Thoracic aorta (tissue), 2 donors: ENCODE measurements at regions not wholly inside any gene's neighbourhood (a gene's known extent, or its start where the extent isn't known, plus 50 kb on each side); places are given as distances from the start of the nearest gene placed in this dataset.

Experiments used
- ATAC-seq: fragments of 150-250 bp; one replicate; pipeline ENCODE4 v1.8.0; 2017; ENCODE audit warnings: low read depth; ENCODE audit not compliant: insufficient number of reproducible peaks, low FRiP score
- DNase-seq: peaks from one replicate; pipeline ENCODE4 v3.0.0-alpha.2; 2020; ENCODE audit warnings: low spot score
- H3K27ac ChIP-seq, 2 donors: fragments of 200-600 bp; sonication (generic); 1 replicate in 1 of 2; 2 replicates in 1 of 2; pipeline ENCODE4 v1.5.1; 2016; ENCODE audit warnings: mild to moderate bottlenecking in 2 of 2, moderate library complexity in 2 of 2
- H3K27me3 ChIP-seq: fragments of 200-600 bp; sonication (generic); replicated peaks from 2 replicates; pipeline ENCODE4 v1.6.0; 2016; ENCODE audit warnings: mild to moderate bottlenecking; ENCODE audit not compliant: insufficient read depth
- H3K36me3 ChIP-seq: fragments of 200-600 bp; sonication (generic); one replicate; pipeline ENCODE4 v1.5.1; 2016
- H3K4me1 ChIP-seq, 2 donors: fragments of 200-600 bp; sonication (generic); 1 replicate in 1 of 2; 2 replicates in 1 of 2; pipeline versions ENCODE4 v1.5.1 to v1.6.0; 2016; ENCODE audit warnings: low read depth in 2 of 2, mild to moderate bottlenecking in 1 of 2; ENCODE audit not compliant: control insufficient read depth in 1 of 2
- H3K4me3 ChIP-seq: fragments of 200-600 bp; sonication (generic); 2 replicates; pipeline ENCODE4 v1.5.1; 2016; ENCODE audit warnings: mild to moderate bottlenecking
- H3K9me3 ChIP-seq: fragments of 200-600 bp; sonication (generic); 2 replicates; pipeline ENCODE4 v1.5.1; 2016
- TF ChIP-seq, protein P1 (sequence below): fragments of 200-600 bp; sonication (generic); IDR thresholded peaks from one replicate; pipeline ENCODE4 v1.5.1; 2019; ENCODE audit warnings: antibody characterized with exemption

DNA sequence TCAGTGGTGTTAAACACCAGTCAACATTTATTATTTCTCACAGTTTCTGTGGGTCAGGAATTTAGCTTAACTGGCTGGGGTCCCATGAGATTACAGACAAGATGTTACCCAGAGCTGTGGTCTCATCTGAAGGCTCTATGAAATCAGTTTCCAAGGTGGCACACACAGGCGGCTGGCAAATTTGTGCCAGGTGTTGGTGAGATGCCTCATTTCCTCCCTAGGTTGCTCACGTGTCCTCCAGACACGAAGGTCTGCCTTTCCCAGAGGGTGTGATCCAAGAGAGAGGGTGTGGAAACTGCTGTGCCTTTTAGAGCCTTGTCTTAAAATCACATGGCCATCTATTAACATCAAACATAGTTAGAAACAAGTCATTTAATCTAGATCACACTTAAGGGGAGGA is 209.0 kb downstream of the JCAD start:
- no peak for ATAC-seq
- H3K4me3 ChIP-seq, result no peak overlapping the region
- no peak for DNase-seq
- H3K4me1 ChIP-seq, result peaks cover 11 to 35% of the 10 kb centered on the region in 2 donors
- H3K36me3 ChIP-seq, result no peaks in the 10 kb centered on the region
- H3K27ac ChIP-seq, result peak overlapping the region; percentile 80 to 85
- no peaks in the 10 kb centered on the region for H3K9me3 ChIP-seq
- H3K27me3 ChIP-seq, result no peaks in the 10 kb centered on the region
- TF ChIP-seq, protein P1, sequence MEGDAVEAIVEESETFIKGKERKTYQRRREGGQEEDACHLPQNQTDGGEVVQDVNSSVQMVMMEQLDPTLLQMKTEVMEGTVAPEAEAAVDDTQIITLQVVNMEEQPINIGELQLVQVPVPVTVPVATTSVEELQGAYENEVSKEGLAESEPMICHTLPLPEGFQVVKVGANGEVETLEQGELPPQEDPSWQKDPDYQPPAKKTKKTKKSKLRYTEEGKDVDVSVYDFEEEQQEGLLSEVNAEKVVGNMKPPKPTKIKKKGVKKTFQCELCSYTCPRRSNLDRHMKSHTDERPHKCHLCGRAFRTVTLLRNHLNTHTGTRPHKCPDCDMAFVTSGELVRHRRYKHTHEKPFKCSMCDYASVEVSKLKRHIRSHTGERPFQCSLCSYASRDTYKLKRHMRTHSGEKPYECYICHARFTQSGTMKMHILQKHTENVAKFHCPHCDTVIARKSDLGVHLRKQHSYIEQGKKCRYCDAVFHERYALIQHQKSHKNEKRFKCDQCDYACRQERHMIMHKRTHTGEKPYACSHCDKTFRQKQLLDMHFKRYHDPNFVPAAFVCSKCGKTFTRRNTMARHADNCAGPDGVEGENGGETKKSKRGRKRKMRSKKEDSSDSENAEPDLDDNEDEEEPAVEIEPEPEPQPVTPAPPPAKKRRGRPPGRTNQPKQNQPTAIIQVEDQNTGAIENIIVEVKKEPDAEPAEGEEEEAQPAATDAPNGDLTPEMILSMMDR, result no peak

DNA sequence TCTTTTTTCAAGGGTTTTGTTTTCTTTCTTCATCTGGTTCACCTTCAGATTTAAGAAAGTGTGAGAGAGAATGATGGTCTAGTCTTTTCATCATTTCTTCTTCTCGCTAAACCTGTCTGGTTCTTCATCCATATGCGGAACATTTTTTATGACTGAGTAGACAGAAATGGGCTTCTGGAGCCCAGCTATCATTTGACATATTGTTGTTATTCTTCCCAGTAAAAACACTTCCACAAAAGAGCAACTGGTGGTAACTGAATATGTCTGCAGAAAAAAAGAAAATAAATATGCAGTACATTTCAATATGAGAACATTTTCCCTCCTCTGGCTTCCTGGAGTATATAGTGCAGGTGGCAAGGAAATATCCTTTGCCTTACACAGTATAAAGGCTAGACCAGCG is 209.5 kb downstream of the JCAD start:
- H3K27ac ChIP-seq, result peak overlapping the region; percentile 80 to 85
- peaks cover 11 to 35% of the 10 kb centered on the region in 2 donors for H3K4me1 ChIP-seq
- H3K36me3 ChIP-seq, result no peaks in the 10 kb centered on the region
- peak overlapping the region; percentile 57 for H3K4me3 ChIP-seq
- H3K27me3 ChIP-seq, result no peaks in the 10 kb centered on the region
- DNase-seq (no peak), ATAC-seq (no peak)
- no peaks in the 10 kb centered on the region for H3K9me3 ChIP-seq
- TF ChIP-seq, protein P1, result no peak

DNA sequence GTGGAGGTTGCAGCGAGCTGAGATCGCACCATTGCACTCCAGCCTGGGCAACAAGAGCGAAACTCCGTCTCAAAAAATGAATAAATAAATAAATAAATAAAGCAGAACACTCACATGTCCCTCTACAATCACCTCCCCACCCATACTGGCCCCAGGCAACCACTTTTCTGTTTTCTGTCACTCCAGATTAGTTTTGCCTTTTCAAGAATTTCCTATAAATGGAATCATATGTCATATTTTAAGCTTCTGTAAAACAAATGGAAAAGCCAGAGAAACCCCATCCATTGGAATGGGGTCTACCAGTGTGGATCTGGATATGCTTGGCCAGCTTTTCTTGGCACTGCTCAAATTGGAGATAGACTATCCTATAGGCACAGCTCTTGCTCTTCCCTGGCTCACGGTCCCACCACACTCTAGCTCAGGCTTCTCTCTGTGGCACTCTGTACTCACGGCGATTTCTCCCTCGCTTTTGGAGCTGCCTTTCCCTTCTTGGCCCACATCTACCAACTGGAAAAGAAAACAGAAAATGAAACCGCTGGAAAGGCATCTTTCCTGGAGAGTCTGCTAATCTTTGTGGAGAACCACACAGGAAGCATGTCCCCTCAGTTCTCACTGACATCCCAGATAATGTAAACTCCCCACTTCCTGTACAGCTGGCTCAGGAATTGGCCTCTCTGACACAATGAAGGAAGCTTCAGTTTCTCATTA is 210.1 kb downstream of the JCAD start:
- H3K4me3 ChIP-seq, result peak overlapping the region; percentile 57
- H3K27me3 ChIP-seq, result no peaks in the 10 kb centered on the region
- no peak for DNase-seq
- H3K4me1 ChIP-seq, result peaks cover 11 to 35% of the 10 kb centered on the region in 2 donors
- peak overlapping the region; percentile 80 to 85 for H3K27ac ChIP-seq
- ATAC-seq, result no peak
- TF ChIP-seq, protein P1, result no peak
- H3K36me3 ChIP-seq, result no peaks in the 10 kb centered on the region
- H3K9me3 ChIP-seq, result no peaks in the 10 kb centered on the region

DNA sequence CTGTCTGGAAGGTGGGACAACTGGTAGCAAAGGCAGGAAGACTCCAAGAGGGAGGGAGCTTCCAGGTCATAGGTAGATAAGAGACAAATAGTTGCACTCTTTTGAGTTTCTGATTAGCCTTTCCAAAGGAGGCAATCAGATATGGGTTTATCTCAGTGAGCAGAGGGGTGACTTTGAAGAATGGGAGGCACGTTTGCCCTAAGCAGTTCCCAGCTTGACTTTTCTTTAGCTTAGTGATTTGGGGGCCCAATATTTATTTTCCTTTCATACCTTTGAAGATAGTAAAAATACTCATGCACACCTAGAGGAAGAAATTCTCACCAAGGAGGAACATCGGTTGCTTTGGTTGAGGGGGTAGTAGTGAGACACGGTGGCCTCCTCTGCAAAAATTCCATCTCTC is 212.1 kb upstream of the SVIL start:
- Histone ChIP-seq H3K4me3 (no peak overlapping the region), H3K36me3 (no peaks in the 10 kb centered on the region), H3K27ac (no peak overlapping the region), H3K9me3 (no peaks in the 10 kb centered on the region), H3K4me1 (peaks cover 11 to 53% of the 10 kb centered on the region in 2 donors), H3K27me3 (no peaks in the 10 kb centered on the region)
- TF ChIP-seq, protein P1, result no peak
- no peak for DNase-seq
- ATAC-seq, result no peak

DNA sequence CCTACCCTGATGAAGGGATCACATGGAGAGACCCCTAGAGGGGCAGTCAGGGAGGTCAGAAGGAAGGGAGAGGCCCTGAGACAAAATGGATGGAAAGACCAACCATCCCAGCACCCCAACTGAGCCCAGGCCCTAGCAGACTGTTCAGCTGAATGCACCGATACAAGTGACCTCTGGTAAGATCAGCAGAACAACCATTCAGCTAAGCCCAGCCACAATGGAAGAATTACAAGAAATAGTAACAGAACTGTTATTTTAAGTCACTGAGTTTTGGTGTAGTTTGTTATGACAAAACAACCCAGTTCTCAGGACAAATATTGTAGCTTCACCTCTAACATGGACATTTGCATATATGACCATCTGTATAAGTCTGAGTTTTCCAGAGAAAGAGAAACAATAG is 210.4 kb upstream of the SVIL start:
- H3K4me1 ChIP-seq, result peaks cover 18 to 53% of the 10 kb centered on the region in 2 donors
- no peaks in the 10 kb centered on the region for H3K9me3 ChIP-seq
- TF ChIP-seq, protein P1, result no peak

More for the DNA sequence above, 210.4 kb upstream of the SVIL start:
- Histone ChIP-seq H3K36me3 (no peaks in the 10 kb centered on the region), H3K27ac (no peak overlapping the region), H3K27me3 (no peaks in the 10 kb centered on the region), H3K4me3 (no peak overlapping the region)
- DNase-seq (no peak), ATAC-seq (no peak)
